Activated CD8-positive, alpha-beta memory T cell treated with anti-CD3 and anti-CD28 coated beads, Interleukin-2, amount 10 ng/mL, durations not matched to agents 7 days and 5 days (primary cell): ENCODE measurements at regions not wholly inside any gene's neighbourhood (a gene's known extent, or its start where the extent isn't known, plus 50 kb on each side); places are given as distances from the start of the nearest gene placed in this dataset.

Experiments used
- ATAC-seq: fragments of 150-1000 bp; cut with Tn5 transposase; one replicate; pipeline ENCODE4 v1.10.0; 2021; ENCODE audit warnings: moderate library complexity
- CTCF ChIA-PET: fragments of 350-600 bp; sonication (Branson Sonifier 250); formaldehyde crosslinking; loops from one replicate; lab custom pipeline; 2021; ENCODE audit warnings: antibody characterized with exemption; lab: Charles Lee
- DNase-seq: peaks from one replicate; pipeline ENCODE4 v3.0.0-alpha.2; 2020
- H3K27ac Mint-ChIP-seq: one replicate; pipeline ENCODE4 v1.8.0; 2021; ENCODE audit warnings: mild to moderate bottlenecking, mixed read lengths
- H3K27me3 Mint-ChIP-seq: one replicate; pipeline ENCODE4 v1.8.0; 2021; ENCODE audit warnings: mixed read lengths
- H3K36me3 Mint-ChIP-seq: one replicate; pipeline ENCODE4 v1.8.0; 2021; ENCODE audit warnings: mild to moderate bottlenecking, mixed read lengths
- H3K4me1 Mint-ChIP-seq: one replicate; pipeline ENCODE4 v1.8.0; 2021; ENCODE audit warnings: mixed read lengths
- H3K4me3 Mint-ChIP-seq: one replicate; pipeline ENCODE4 v1.8.0; 2021; ENCODE audit warnings: mild to moderate bottlenecking, moderate library complexity, mixed read lengths
- H3K9me3 Mint-ChIP-seq: one replicate; pipeline ENCODE4 v1.8.0; 2022; ENCODE audit warnings: low read depth, mixed read lengths

DNA sequence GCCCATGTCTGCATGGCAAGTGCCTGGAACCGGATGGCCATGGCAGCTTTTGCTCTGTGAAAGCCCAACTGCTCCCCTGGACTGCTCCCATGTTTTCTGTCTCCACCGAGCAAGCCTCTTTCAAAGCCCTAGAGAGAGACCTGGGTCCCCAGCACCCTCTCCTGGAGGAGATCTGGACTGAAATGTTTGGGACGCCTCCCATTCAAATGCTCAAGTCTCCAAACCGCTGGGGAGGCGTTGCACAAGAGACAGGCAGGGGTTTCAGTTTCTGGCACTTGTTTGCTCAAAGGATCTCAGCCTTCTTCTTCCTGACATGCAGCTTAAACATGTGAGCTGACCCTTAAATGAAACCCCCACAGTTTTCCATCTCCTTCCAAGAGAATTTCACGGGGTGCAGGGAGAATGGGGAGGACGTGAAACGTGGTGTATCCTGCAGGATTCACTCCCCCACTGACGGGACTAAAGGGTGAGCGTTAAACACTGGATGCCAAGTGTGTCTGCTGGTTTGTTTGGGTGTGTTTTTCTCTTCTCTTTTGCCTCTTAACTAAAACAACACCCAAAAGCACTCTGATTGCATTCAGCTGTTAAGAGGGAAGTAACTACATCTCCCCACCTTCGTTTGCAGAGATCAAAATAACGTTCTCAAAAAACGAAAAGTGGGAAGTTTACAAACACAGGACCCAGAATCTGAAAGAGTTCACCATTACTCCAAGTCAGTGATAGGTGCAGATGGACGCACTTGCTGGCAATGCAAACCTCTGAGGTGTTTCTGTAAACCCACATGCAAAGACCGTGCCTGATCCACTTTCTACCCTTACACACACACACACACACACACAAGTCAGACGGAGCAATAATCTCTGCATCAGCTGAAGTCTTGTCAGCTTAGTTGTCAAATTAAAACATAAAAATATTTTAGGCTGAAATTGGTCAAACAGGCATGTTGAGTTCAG lies 256.9 kb downstream of the C16orf95 start:
- Mint-ChIP-seq H3K36me3 (no peaks in the 10 kb centered on the region), H3K4me1 (no peaks in the 10 kb centered on the region), H3K27ac (no peak overlapping the region), H3K9me3 (no peaks in the 10 kb centered on the region), H3K27me3 (peaks cover 35% of the 10 kb centered on the region), H3K4me3 (no peak overlapping the region)
- CTCF ChIA-PET = interaction anchor here (1.0 to 3.2 kb wide), 4 partner anchors 186 to 496 kb away, joined by 3 to 22 read pairs (median 4); no protein-coding TSS in a partner anchor
- no peak for ATAC-seq
- DNase-seq = no peak

DNA sequence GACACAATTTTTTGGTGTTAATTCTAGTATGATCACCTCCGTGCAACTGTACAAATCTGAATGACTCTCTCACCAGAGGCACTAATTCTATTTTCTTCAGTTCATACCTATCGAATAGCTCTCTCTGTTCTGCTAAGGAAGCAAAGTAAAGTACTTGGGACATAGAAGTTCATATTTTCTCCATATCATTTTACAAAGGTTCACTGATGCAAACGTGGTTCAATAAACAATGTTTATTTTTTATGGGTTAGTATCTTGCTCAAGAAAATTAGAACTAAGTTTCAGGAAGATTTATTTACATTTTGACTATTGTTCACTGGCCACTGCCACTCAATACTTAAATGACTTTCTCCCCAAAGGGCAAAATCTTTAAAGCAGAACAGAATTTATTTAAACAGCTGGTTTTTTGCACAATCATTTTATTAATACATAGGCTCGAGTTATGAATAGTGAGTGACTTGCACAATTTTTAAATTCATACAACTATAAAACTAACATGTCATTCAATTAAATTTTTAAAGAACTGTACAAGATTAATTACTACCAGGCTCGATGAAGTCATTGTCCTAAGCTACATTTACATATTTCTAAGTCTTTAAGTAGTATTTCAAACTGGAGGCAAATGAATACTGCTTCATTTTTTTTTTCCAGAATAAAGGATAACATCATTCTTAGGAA lies 255.8 kb downstream of the C16orf95 start:
- no peaks in the 10 kb centered on the region for H3K4me1 Mint-ChIP-seq
- no peak overlapping the region for H3K27ac Mint-ChIP-seq
- ATAC-seq (no peak), DNase-seq (no peak)
- no peaks in the 10 kb centered on the region for H3K36me3 Mint-ChIP-seq
- no peaks in the 10 kb centered on the region for H3K9me3 Mint-ChIP-seq
- peaks cover 43% of the 10 kb centered on the region for H3K27me3 Mint-ChIP-seq
- H3K4me3 Mint-ChIP-seq = no peak overlapping the region
- CTCF ChIA-PET = interaction anchor here (1.0 to 3.2 kb wide), 7 partner anchors 14 to 497 kb away, joined by 3 to 22 read pairs (median 5); no protein-coding TSS in a partner anchor

DNA sequence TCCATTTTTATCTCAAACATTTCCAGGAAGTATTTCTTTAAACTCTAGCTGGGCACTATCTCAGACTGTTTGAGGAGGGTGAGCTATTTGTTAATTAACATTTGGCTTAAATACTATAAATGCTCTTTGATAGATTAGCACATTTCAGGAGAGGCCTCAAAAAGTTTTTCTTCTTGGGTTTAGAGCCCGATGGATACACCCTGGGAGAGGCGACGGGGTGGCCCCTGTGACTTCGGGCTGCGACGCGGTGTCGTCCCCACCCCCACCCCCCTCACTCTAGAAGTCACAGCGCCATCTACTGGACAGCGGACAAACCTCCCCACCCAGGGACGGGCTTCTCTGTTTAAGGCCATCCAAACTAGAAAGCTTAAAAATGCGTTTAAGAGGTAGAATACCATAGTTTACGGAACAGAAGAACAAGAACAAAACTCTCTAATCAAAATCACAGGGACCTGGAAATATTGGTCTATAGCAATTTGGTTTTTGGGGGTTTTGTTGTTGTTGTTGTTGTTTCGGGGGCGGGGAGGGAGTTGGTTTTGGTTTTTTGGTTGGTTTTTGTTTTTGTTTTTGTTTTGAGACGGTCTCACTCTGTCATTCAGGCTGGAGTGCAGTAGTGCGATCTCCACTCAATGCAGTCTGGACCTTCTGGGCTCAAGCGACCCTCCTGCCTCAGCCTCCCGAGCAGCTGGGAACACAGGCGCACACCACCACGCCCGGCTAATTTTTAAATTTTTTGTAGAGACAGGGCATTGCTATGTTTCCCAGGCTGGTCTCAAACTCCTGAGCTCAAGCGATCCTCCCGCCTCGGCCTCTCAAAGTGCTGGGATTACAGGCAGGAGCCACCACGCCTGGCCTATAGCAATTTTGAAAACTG lies 254.4 kb downstream of the C16orf95 start:
- Mint-ChIP-seq H3K27me3 (peaks cover 43% of the 10 kb centered on the region), H3K4me3 (no peak overlapping the region), H3K4me1 (no peaks in the 10 kb centered on the region), H3K9me3 (no peaks in the 10 kb centered on the region), H3K36me3 (no peaks in the 10 kb centered on the region), H3K27ac (no peak overlapping the region)
- DNase-seq (peak; percentile 68), ATAC-seq (peak; percentile 33)
- CTCF ChIA-PET = interaction anchor here (0.6 to 3.2 kb wide), 19 partner anchors 9 to 501 kb away, joined by 3 to 22 read pairs (median 5); no protein-coding TSS in a partner anchor

- Mint-ChIP-seq H3K27me3 (peaks cover 43% of the 10 kb centered on the region), H3K4me1 (no peaks in the 10 kb centered on the region), H3K4me3 (no peak overlapping the region), H3K9me3 (no peaks in the 10 kb centered on the region), H3K36me3 (no peaks in the 10 kb centered on the region), H3K27ac (no peak overlapping the region)
- no peak for ATAC-seq
- no peak for DNase-seq
- CTCF ChIA-PET = interaction anchor here (1.1 to 3.2 kb wide), 9 partner anchors 8 to 502 kb away, joined by 3 to 22 read pairs (median 5); no protein-coding TSS in a partner anchor
These were observed 253.6 kb downstream of the C16orf95 start for GRCh38 chr16:87063543-87063942.

DNA sequence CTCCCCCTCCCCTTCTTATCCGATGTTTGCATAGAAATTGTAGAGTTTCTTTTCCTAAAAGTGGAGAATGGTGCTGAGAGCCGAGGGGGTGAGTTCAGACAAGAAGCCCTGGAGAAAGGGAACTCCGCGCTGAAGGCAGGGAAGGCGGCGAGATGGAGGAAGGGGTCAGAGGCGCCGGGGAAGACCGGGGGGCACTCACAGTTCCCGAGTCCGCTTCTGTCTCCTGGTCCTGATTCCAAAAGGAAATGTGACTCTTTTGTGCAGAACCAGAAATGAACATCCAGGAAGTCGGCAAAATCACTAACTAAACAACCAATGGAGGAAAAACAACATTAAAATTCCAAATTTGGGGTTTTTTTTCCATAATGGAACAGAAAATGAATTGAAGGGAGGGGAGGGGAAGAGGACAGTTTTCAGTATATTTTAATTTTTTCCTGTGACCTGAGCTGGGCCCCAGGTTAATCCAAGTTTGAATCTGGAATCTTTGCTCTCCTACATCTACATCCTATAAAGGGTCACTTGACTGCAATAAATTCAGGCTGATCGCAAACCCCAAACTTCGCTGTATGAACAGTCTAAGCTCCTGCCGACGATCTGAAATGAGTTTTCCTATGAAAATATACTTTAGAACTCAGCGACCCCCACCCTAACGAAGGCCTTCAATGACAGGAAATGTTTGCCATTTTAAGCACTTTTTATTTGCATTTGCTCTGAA lies 252.3 kb downstream of the C16orf95 start:
- H3K9me3 Mint-ChIP-seq = no peaks in the 10 kb centered on the region
- H3K27me3 Mint-ChIP-seq = peaks cover 43% of the 10 kb centered on the region
- H3K4me1 Mint-ChIP-seq = no peaks in the 10 kb centered on the region
- no peak for ATAC-seq
- no peak for DNase-seq
- H3K36me3 Mint-ChIP-seq = no peaks in the 10 kb centered on the region
- no peak overlapping the region for H3K4me3 Mint-ChIP-seq
- H3K27ac Mint-ChIP-seq = no peak overlapping the region
- CTCF ChIA-PET = interaction anchor here (1.0 kb wide), 1 partner anchor 500 kb away, joined by 5 read pairs; no protein-coding TSS in a partner anchor

DNA sequence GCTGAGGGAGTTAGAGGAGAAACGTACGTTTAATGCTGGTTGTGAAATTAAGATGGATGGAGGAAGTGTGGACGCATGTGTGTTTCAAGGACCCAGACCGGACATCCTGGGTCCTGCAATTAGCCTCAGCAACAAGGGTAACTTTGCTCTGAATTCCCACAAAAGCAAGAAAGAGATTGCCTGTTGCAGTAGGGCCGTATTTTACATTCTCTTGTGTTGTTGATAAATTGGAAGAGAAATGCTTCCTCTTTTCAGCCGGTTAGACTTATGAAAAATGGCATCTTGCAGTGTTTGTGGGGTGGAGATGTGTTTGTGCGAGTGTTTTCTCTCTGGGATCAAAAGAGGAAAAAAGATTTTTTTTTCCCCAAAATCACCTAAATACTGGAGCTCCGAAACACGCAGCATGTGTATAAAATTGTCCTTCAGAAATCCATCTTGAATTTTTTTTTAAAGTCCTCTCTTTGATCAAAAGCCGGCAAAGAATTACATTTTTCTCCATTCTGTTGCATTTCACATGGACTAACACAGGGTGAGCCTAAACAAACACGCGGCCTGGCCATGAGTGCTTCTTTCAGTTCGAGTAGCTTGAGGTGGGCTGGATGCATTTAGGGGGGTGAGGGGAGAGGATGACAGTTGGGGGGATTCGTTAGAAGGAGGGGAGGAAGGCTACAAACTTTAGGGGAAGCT lies 251.6 kb downstream of the C16orf95 start:
- H3K4me1 Mint-ChIP-seq = no peaks in the 10 kb centered on the region
- CTCF ChIA-PET = interaction anchor here (1.0 kb wide), 1 partner anchor 501 kb away, joined by 5 read pairs; no protein-coding TSS in a partner anchor
- peaks cover 41% of the 10 kb centered on the region for H3K27me3 Mint-ChIP-seq

GRCh38 chr16:87066133-87067002 lies 250.8 kb downstream of the C16orf95 start:
- H3K36me3 Mint-ChIP-seq = no peaks in the 10 kb centered on the region
- CTCF ChIA-PET = no interaction called here
- ATAC-seq = no peak

More for the DNA sequence above, 251.6 kb downstream of the C16orf95 start:
- no peaks in the 10 kb centered on the region for H3K36me3 Mint-ChIP-seq
- no peak overlapping the region for H3K27ac Mint-ChIP-seq
- DNase-seq = no peak
- no peaks in the 10 kb centered on the region for H3K9me3 Mint-ChIP-seq
- no peak for ATAC-seq
- H3K4me3 Mint-ChIP-seq = no peak overlapping the region

DNA sequence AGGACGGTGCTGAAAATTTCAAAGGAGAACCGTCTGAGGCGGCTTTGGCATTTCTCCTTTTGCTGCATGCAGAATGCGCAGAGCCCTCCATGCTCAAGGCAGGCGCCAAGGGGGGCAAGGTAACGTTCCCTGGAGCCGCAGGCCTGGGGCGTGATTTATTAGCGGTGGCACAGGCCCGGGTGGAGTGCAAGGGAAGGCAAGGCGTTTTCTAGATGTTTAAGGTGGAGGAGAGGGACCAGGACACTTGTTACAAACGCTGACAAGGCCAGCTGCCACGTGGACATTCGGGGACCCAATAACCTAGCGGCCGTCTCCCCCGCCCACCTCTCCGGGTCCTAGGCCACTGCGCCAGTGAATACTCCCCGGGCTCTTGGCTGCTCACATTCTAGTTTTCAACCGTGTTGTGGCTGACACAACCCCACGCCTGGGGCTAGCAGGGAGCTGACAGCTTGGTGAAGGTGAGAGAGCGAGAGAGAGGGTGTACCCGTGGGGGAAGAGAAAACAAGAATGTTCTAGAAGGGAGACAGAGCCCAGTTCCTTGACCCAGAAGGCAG lies 250.1 kb downstream of the C16orf95 start:
- Mint-ChIP-seq H3K36me3 (no peaks in the 10 kb centered on the region), H3K27me3 (peaks cover 30% of the 10 kb centered on the region), H3K4me1 (no peaks in the 10 kb centered on the region), H3K9me3 (no peaks in the 10 kb centered on the region), H3K27ac (no peak overlapping the region), H3K4me3 (no peak overlapping the region)
- DNase-seq (no peak), ATAC-seq (no peak)
- CTCF ChIA-PET = no interaction called here

More at GRCh38 chr16:87066133-87067002, 250.8 kb downstream of the C16orf95 start:
- peaks cover 33% of the 10 kb centered on the region for H3K27me3 Mint-ChIP-seq
- no peak for DNase-seq
- H3K27ac Mint-ChIP-seq = no peak overlapping the region
- H3K9me3 Mint-ChIP-seq = no peaks in the 10 kb centered on the region
- no peak overlapping the region for H3K4me3 Mint-ChIP-seq
- no peaks in the 10 kb centered on the region for H3K4me1 Mint-ChIP-seq

GRCh38 chr16:87067836-87068761 lies 249.1 kb downstream of the C16orf95 start:
- DNase-seq (no peak), ATAC-seq (no peak)
- CTCF ChIA-PET = no interaction called here
- H3K4me3 Mint-ChIP-seq = no peak overlapping the region
- H3K36me3 Mint-ChIP-seq = no peaks in the 10 kb centered on the region
- no peaks in the 10 kb centered on the region for H3K4me1 Mint-ChIP-seq
- H3K9me3 Mint-ChIP-seq = no peaks in the 10 kb centered on the region
- peaks cover 23% of the 10 kb centered on the region for H3K27me3 Mint-ChIP-seq
- H3K27ac Mint-ChIP-seq = no peak overlapping the region

- H3K9me3 Mint-ChIP-seq = no peaks in the 10 kb centered on the region
- no peaks in the 10 kb centered on the region for H3K36me3 Mint-ChIP-seq
- H3K27me3 Mint-ChIP-seq = peaks cover 25% of the 10 kb centered on the region
- no peak overlapping the region for H3K27ac Mint-ChIP-seq
- H3K4me3 Mint-ChIP-seq = no peak overlapping the region
- no peaks in the 10 kb centered on the region for H3K4me1 Mint-ChIP-seq
- CTCF ChIA-PET = no interaction called here
- DNase-seq (no peak), ATAC-seq (no peak)
These were observed 248.4 kb downstream of the C16orf95 start for GRCh38 chr16:87068762-87069150.
